ENCODE measurements at regions not wholly inside any gene's neighbourhood (a gene's known extent, or its start where the extent isn't known, plus 50 kb on each side); places are given as distances from the start of the nearest gene placed in this dataset.

DNA sequence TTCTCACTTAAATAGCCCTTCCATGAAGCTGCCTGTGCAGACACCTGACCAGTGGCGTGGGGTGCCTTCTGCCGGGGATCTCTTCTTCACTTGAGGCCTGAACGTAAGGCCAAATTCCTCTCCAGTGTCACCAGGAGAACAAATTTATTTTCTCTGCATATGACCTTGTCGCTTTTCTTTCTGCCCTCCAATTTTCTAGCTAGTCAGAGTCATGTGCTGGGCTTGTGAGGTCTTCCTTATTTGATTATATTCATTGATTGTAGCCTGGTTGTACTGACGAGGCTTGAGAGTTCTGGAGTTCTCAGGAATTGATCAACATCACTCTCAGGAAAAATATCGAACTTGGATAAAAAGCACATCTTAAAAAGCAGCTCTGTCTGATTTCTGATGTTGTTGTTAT, 255.7 kb downstream of the BUB3 start:
- no peak for DNase-seq (ENCODE audit: low read depth)

DNA sequence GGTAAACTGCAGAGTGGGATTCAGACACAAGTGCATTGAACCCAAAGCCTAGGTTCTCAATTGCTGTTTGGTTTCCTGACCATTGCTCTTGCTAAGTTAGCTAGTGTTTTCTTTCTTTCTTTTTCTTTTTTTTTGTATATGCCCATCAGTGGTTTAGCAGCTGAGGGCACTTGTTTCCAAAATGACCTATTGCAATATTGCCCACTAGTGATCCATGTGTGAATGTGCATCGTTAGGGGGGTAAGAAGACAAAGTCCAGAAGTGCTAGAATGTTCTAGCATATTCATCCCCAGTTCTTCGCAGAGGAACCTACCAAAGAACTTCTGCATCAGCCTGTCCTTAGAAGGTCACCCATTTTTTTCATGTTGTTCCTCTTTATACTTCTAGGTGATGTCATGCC, 252.8 kb upstream of the GPR26 start:
- no peak for DNase-seq (ENCODE audit: low read depth)

- DNase-seq (ENCODE audit: low read depth) = no peak
Measured at GRCh38 chr10:123415523-123415922, 250.6 kb upstream of the GPR26 start.

GRCh38 chr10:123417414-123417813, 248.7 kb upstream of the GPR26 start:
- no peak for DNase-seq (ENCODE audit: low read depth)

- DNase-seq (ENCODE audit: low read depth) = no peak
Measured at GRCh38 chr10:123421461-123421860, 244.7 kb upstream of the GPR26 start.

DNA sequence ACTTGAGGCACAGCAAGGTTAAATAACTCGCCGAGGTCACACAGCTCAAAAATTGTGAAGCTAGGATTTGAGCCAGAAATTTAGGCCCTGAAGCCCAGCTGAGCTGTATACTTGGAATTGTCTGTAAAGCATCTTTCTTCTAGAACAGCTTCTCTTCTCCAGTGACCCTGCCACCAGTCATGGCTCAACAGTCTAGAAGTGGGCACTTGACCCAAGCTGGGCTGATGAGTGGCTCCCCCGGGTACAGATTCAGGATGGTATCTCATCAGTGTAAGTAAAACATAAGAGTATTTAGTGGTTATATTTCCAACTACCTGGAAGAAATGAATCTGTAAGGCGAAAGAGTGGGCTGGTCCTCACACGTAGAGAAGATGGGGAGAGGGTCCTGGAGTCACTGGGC, 243.9 kb upstream of the GPR26 start:
- DNase-seq (ENCODE audit: low read depth) = no peak

DNA sequence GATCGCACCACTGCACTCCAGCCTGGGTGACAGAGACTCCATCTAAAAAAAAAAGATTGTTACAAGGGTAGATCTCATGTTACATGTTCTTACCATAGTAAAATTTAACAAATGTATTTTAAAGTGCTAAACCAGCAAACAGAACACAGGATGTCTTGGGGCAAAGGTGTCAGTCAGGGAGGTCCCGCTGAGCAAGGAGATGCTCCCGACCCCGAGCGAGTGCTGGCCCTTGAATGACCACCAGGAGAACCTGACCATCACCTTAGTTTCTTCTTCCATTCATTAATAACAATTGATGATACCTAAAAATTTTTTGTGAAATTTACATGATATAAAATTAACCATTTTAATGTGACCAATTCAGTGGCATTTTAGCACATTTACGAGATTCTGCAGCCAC, 241.6 kb upstream of the GPR26 start:
- DNase-seq (ENCODE audit: low read depth) = no peak

DNA sequence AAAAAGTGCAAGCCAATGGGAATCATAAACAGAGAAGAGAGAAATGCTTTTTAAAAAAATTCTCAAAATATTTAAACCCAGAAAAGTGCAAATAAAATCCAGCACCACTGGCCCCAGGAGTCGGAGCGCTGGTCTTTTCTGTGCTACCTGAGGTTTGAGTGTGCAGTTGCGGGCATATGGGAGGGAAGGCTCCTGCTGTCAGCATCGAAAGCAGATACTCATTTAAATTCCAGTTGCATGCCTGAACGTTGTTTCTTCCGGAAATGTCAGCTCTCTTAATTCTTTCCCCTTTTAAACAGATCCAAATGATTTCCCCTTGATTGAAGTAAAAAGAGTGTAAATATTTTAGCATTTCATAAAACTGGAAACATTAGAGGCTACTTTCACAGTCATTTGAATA, 240.5 kb upstream of the GPR26 start:
- no peak for DNase-seq (ENCODE audit: low read depth)

DNA sequence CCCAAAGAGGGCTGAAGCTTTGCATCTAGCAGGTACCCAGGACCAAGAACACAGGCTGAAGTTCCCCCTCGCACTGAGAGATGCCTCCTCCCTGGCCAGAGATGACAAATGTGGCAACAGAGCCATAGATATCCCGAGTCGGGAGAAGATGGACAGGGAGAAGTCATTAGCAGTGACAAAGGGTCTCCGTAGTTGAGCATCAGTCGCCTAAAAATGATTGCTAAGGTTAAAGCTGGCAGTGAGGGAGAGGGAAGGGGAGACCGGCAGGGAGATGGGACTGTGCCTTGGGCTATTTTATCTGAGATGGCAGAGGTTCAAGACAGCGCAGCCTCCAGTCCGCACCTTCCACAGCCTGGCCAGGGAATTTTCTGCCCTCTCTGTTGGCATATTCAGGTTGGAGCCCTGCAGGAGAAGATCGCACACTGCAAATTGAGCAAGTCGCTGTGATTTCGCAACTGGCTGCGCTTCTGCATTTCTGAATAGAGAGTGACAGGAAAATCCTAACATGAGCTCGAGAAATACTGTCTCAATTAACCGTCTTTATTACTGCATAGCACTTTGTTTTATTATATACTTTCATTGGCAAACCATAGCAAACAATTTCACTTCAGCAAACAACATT, 238.9 kb upstream of the GPR26 start:
- DNase-seq (ENCODE audit: low read depth) = no peak

- no peak for DNase-seq (ENCODE audit: low read depth)
Measured at GRCh38 chr10:123428391-123428790, 237.8 kb upstream of the GPR26 start.

DNA sequence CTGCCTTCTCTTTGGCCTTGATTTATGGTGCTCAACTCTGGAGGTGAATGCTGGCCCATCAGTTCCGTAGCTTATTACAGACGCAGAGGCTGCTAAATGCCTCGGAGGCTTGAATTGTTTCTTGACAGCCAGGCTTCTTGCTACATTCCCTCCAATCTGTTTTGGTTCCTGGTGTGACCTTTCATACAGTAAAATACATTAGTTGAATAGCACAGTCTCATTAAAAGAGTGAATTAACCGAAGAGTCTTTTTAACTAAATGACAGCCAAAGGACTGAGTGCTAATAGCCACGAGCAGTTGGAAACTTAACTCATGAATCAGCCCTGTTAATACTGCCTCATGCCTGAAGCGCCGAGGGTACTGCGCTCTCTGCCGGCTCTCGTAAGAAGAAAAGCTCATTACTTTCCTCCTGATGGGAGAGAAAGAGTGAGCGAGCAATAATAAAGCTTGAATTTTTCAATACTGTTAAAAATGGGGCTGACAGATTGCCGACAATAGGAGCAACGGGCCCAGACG, 236.4 kb upstream of the GPR26 start:
- DNase-seq (ENCODE audit: low read depth) = no peak

DNA sequence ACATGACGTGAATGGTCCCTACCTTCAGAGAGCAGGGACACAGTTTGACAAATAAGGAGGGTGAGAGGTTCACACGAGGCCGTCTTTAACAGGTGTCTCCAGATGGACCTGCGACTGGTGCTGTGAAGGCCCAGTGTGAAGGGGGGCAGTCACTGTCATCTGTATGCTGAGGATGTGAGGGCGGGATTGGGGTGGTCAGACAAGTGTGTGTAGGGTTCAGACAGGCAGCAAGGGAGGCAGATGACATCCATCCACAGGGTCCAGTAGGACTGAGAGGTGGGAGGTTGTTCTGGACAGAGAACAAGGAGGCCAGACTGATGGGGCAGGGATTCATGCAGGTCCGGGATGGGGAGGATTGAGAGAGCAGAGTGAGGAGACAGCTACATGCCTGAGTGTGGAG, 232.6 kb upstream of the GPR26 start:
- DNase-seq (ENCODE audit: low read depth) = no peak

DNA sequence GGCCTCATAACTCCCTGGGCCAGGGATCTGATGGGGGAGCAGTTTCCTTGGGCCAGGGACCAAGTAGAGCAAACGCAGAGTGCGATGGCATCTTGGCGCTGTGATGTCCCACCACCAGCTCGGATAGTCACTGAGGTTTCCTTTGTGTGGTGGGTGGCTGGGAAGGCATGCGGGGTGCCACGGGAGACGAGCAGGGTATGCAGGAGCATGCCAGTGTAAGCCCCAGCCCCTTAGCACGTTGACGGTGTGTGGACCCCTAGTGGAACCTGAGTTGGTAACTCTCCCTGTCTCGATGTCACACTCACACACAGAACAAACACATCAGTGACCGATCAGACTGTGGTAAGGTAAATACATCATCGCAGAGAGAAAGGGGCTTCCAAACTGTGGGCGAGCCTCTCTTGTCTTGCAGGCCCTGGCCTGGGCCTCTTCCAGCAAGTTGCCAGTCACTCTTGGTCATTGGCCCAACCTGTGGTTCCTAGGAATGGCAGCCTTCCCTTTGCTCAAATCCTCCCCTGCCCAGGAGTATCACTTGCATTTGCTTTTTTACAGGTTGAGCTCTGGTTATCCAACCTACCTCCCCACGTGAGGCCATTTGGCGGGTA, 231.6 kb upstream of the GPR26 start:
- no peak for DNase-seq (ENCODE audit: low read depth)

- no peak for DNase-seq (ENCODE audit: low read depth)
Measured at GRCh38 chr10:123442901-123443300, 223.3 kb upstream of the GPR26 start.

DNA sequence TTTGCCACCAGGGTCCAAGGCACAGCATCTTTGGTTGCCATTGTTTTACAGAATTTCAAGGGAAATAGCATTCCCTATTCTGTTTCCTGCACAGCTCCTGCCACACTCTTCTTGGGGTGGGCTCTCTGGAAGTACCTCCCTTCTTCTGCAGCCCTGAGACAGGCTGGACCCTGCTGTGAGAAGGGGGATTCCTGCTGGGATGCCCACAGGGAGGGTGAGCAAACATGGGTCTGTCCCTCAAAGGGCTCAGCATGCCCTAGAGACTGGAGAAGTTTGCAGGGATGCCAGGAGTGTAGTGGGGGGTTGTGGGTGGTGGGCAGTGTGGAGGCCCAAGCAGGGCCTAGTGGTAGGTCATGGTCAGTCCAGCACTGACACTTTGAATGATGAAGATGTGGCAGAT, 222.2 kb upstream of the GPR26 start:
- DNase-seq (ENCODE audit: low read depth) = no peak

DNA sequence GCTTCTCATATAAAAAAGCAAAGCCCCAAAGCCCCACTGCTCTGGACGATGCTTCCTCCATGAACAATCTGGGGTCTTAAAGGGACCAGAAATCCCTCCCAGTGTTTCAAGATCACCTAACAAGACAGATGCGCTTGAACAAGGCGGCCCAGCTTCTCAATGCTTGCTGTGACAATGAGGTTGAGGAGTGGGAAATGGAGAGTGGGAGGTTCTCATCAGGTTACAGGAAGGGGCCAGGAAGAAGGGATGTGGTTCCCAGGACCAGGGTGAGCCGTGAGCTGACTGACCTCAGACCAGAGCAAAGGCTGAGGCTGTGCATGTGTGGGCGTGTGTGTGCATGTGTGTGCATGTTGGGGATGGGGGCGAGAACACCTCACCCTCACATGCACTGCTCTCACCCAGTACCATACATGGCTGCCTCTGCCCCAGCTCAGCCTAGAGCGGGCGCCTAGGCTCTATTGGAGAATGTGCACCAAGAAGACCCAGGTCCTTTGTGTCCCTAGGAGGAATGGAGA, 220.8 kb upstream of the GPR26 start:
- no peak for DNase-seq (ENCODE audit: low read depth)

DNA sequence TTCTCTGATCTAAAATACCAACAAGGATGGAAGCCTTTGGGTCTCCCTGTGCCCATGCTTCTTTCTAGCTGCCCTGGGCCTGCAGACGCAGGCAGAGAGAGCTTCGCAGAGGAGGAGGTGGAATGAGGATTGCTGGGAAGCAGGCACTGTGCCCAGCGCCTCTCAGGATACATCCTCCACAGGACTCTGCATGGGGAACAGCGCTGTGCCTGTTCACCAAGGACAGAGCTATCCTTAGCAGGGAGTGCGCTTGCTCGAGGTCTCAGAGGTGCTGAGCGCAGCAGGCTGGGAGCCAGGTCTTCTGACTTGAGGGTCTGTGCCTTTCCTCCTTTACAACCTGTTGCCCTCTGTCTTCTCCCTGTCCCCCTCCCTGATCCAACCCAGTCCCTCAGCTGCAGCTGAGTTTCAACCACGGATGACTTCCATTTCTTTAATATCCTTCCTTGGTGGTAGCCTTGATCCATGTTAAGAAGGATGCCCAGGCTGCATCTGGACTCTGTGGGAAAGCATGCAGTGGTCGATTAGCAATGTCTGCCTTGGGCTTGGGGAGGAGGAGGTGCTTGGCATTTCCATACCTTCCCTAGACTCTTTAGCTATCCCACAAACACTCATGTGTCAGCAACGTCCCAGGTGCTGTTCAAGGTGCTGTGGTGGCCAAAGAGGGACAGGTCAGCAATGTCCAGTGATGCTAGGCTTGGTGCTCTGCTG, 219.6 kb upstream of the GPR26 start:
- DNase-seq (ENCODE audit: low read depth) = no peak

DNA sequence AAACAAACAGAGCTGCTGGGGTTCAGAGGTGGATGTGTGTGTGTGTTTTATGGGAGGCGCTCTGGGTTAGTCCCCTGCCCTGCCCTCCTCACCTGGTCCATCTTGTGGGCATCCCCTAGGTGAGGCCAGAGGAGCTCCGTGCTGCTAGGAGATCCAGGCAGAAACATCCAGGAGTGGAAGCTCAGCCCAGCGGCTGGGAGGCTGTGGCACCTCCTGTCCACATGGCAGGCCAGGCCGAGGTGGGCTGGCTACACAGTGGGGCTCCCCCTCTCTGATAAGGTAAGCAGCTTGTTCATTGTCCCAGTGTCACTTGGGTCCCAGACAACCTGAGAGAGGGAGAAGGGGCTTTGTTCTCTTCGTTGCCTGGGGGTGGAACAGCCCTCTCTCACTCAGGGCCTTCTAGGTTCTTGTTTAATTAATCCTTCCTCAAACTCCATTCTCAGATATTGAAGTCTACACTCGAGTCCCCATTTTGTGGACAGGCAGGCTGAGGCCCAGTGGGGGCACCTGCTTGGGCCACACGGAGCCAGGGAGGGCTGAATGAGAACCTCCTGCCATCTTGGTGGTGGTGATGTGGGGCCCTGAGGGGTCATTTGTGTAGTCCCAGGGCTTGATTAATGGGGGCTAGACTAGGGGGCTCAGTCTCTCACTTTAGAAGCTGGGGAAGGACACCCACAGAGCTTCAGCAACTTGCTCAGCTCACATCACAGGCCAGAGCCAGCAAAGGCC, 216.8 kb upstream of the GPR26 start:
- no peak for DNase-seq (ENCODE audit: low read depth)

- DNase-seq (ENCODE audit: low read depth) = no peak
Measured at GRCh38 chr10:123450956-123451605, 215.1 kb upstream of the GPR26 start.

- no peak for DNase-seq (ENCODE audit: low read depth)
Measured at GRCh38 chr10:123451618-123452245, 214.4 kb upstream of the GPR26 start.

DNA sequence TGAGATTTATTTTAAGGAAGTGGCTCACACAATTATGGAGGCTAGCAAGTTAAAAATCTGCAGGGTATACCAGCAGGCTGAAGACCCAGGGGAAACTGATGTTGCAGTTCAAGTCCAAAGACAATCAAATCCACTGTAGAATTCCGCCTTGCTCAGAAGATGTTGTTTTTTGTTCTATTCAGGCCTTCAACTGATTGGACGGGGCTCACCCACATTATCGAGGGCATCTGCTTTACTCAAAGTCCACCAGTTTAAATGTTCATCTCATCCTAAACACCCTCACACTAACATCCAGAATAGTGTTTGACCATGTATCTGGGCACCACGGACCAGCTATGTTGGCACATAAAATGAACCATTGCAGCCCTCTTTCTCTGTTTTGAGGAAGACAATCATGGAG, 211.2 kb upstream of the GPR26 start:
- no peak for DNase-seq (ENCODE audit: low read depth)

DNA sequence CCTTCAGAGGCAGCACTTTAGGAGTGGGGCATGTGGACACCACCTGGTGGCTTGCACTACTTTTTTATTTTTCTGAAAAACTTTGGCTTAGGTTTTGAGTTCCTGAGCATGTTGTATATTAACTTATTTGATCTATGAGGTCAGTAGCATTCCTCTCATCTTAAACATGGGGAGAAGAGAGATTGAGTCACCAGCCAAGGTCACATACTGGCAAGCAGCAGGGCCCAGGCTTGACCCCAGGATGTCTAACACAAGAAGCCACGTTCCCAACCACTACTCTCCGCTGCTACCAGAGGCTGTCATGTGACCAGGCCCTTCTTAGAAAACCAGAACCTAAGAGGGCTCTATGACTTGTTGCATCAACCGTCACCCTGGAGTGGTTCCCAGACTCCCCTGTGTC, 210.3 kb upstream of the GPR26 start:
- DNase-seq (ENCODE audit: low read depth) = no peak

All from iris pigment epithelial cell (primary cell).